Suprapubic skin (tissue), 4 donors: ENCODE measurements at regions not wholly inside any gene's neighbourhood (a gene's known extent, or its start where the extent isn't known, plus 50 kb on each side); places are given as distances from the start of the nearest gene placed in this dataset.

Experiments used
- DNase-seq, 2 donors: peaks; one replicate each; pipeline ENCODE4 v3.0.0-alpha.2; 2019; ENCODE audit warnings: low spot score in 2 of 2
- H3K27ac ChIP-seq: fragments of 200-600 bp; sonication (generic); one replicate; pipeline ENCODE4 v1.5.1; 2019
- H3K27me3 ChIP-seq: fragments of 200-600 bp; sonication (generic); one replicate; pipeline ENCODE4 v1.5.1; 2019
- H3K36me3 ChIP-seq: fragments of 200-600 bp; sonication (generic); one replicate; pipeline ENCODE4 v1.5.1; 2019
- H3K4me1 ChIP-seq: fragments of 200-600 bp; sonication (generic); one replicate; pipeline ENCODE4 v1.5.1; 2019
- H3K4me3 ChIP-seq: fragments of 200-600 bp; sonication (generic); one replicate; pipeline ENCODE4 v1.5.1; 2019; ENCODE audit warnings: mild to moderate bottlenecking
- H3K9me3 ChIP-seq: fragments of 200-600 bp; sonication (generic); one replicate; pipeline ENCODE4 v1.5.1; 2019
- CTCF ChIP-seq, 2 donors: fragments of 200-600 bp in 1 of 2; fragments of 450-650 bp in 1 of 2; sonication (generic) in 1 of 2; IDR thresholded peaks; one replicate each; pipeline ENCODE4 v1.5.1; 2016 to 2019; ENCODE audit warnings: antibody characterized with exemption in 2 of 2, mild to moderate bottlenecking in 1 of 2, moderate library complexity in 1 of 2
- EP300 ChIP-seq: sonication (generic); formaldehyde crosslinking; IDR thresholded peaks from one replicate; pipeline ENCODE4 v1.6.1; 2017; ENCODE audit warnings: antibody characterized with exemption
- POLR2A ChIP-seq, 2 donors: fragments of 450-650 bp; IDR thresholded peaks; one replicate each; pipeline ENCODE4 v1.6.1; 2017; ENCODE audit warnings: antibody characterized with exemption in 2 of 2, mild to moderate bottlenecking in 2 of 2, moderate library complexity in 2 of 2
- POLR2AphosphoS5 ChIP-seq, 3 donors: sonication (generic); formaldehyde crosslinking; IDR thresholded peaks; one replicate each; pipeline ENCODE4 v1.6.1; 2017; ENCODE audit warnings: antibody characterized with exemption in 3 of 3
- WGBS: methylation state at CpG from one replicate; pipeline ENCODE4 v1.1.5; 2018; 5-methylcytosine and 5-hydroxymethylcytosine counted together

- Histone ChIP-seq H3K4me1 (no peaks in the 10 kb centered on the region), H3K27ac (no peak overlapping the region), H3K27me3 (no peaks in the 10 kb centered on the region), H3K4me3 (no peak overlapping the region), H3K9me3 (no peaks in the 10 kb centered on the region), H3K36me3 (no peaks in the 10 kb centered on the region)
- no peak for DNase-seq
- 44% methylated on average over 9 of the region's 9 CpGs for WGBS
- TF ChIP-seq CTCF (IDR thresholded peaks at IDR 0.05) (no peak), POLR2AphosphoS5 (IDR thresholded peaks at IDR 0.05) (no peak), EP300 (no peak), POLR2A (IDR thresholded peaks at IDR 0.05) (no peak)
Measured at GRCh38 chr10:25818751-25819150, 115.3 kb upstream of the MYO3A start.

DNA sequence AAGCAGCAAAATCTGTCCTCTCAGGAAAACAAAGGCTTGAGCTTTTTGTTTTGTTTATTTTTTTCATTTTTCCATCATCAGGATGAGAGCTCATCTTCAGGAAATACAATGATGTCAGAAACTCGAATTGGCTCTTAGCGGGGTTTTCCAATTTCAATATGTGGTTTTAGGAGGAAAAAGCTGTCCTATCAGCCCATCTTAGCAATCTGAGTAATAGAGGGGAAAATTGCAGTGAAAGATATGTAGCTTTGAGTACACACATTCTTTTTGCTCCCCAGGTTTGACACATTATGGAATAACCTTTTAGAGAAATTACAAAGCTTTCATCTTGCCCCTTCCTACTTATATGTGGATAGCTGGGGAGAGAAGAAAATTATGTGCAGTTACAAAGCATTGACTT lies 113.6 kb upstream of the MYO3A start:
- TF ChIP-seq EP300 = no peak
- no peak for TF ChIP-seq CTCF (IDR thresholded peaks at IDR 0.05)
- TF ChIP-seq POLR2A (IDR thresholded peaks at IDR 0.05) = no peak
- no peak for TF ChIP-seq POLR2AphosphoS5 (IDR thresholded peaks at IDR 0.05)
- no peaks in the 10 kb centered on the region for H3K9me3 ChIP-seq
- H3K4me1 ChIP-seq = no peaks in the 10 kb centered on the region
- 70% methylated on average over 2 of the region's 2 CpGs for WGBS
- H3K36me3 ChIP-seq = no peaks in the 10 kb centered on the region
- no peak overlapping the region for H3K27ac ChIP-seq
- DNase-seq = no peak
- no peaks in the 10 kb centered on the region for H3K27me3 ChIP-seq
- no peak overlapping the region for H3K4me3 ChIP-seq

DNA sequence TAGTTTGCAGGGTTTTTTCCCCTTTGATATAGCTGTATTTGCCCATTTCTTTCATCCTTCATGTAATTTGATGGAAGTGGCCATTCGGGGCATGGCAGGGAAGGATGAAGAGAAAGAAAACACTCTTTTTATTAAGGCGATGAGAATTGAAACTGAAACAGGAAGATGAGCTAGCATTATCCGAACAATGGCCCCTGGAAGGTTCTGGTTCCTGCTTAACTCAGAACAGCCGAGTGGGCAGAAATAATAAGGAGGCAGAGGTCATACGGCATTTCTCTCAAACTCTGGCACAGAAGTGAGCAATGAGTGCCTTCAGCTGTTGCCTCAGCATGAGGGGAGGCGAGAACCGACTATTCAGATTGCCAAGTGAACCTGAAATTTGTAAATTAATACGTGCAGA lies 113.2 kb upstream of the MYO3A start:
- H3K27ac ChIP-seq = no peak overlapping the region
- DNase-seq = no peak
- WGBS = 66% methylated on average over 8 of the region's 8 CpGs
- TF ChIP-seq POLR2AphosphoS5 (IDR thresholded peaks at IDR 0.05) (no peak), CTCF (IDR thresholded peaks at IDR 0.05) (no peak), POLR2A (IDR thresholded peaks at IDR 0.05) (no peak), EP300 (no peak)
- no peaks in the 10 kb centered on the region for H3K36me3 ChIP-seq
- no peaks in the 10 kb centered on the region for H3K4me1 ChIP-seq
- H3K9me3 ChIP-seq = no peaks in the 10 kb centered on the region
- no peaks in the 10 kb centered on the region for H3K27me3 ChIP-seq
- H3K4me3 ChIP-seq = no peak overlapping the region

DNA sequence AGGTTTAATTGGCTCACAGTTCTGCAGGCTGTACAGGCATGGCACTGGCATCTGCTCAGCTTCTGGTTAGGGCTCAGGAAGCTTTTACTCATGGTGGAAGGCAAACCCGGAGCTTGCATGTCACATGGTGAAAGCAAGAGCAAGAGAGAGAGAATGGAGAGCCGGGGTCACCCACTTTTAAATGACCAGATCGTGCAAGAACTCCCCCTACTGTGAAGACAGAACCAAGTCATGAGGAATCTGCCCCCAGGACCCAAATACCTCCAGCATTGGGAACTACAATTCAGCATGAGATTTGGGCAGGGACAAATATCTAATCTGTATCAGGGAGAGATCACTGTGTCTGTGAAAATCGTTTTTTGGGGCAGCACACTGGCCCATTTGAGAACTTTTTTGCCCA lies 110.0 kb upstream of the MYO3A start:
- Histone ChIP-seq H3K36me3 (no peaks in the 10 kb centered on the region), H3K9me3 (no peaks in the 10 kb centered on the region), H3K27me3 (no peaks in the 10 kb centered on the region), H3K4me3 (no peak overlapping the region), H3K27ac (no peak overlapping the region), H3K4me1 (no peaks in the 10 kb centered on the region)
- no peak for TF ChIP-seq EP300
- TF ChIP-seq CTCF (IDR thresholded peaks at IDR 0.05) = no peak
- no peak for TF ChIP-seq POLR2A (IDR thresholded peaks at IDR 0.05)
- no peak for TF ChIP-seq POLR2AphosphoS5 (IDR thresholded peaks at IDR 0.05)
- WGBS = 52% methylated on average over 4 of the region's 4 CpGs
- no peak for DNase-seq

GRCh38 chr10:25828475-25828874 lies 105.6 kb upstream of the MYO3A start:
- no peak for DNase-seq
- H3K9me3 ChIP-seq = no peaks in the 10 kb centered on the region
- H3K4me1 ChIP-seq = no peaks in the 10 kb centered on the region
- H3K27me3 ChIP-seq = no peaks in the 10 kb centered on the region
- TF ChIP-seq EP300 = no peak
- no peak for TF ChIP-seq CTCF (IDR thresholded peaks at IDR 0.05)
- TF ChIP-seq POLR2A (IDR thresholded peaks at IDR 0.05) = no peak
- TF ChIP-seq POLR2AphosphoS5 (IDR thresholded peaks at IDR 0.05) = no peak
- H3K36me3 ChIP-seq = no peaks in the 10 kb centered on the region
- no peak overlapping the region for H3K27ac ChIP-seq
- WGBS = 41% methylated on average over 4 of the region's 4 CpGs
- H3K4me3 ChIP-seq = no peak overlapping the region
